ENCODE measurements at regions not wholly inside any gene's neighbourhood (a gene's known extent, or its start where the extent isn't known, plus 50 kb on each side); places are given as distances from the start of the nearest gene placed in this dataset.

GRCh38 chr5:82912462-82912861, 164.7 kb downstream of the TMEM167A start:
- H3K27me3 ChIP-seq (ENCODE audit: insufficient read depth, poor library complexity, severe bottlenecking): no peaks in the 10 kb centered on the region
- TF ChIP-seq, protein P1, sequence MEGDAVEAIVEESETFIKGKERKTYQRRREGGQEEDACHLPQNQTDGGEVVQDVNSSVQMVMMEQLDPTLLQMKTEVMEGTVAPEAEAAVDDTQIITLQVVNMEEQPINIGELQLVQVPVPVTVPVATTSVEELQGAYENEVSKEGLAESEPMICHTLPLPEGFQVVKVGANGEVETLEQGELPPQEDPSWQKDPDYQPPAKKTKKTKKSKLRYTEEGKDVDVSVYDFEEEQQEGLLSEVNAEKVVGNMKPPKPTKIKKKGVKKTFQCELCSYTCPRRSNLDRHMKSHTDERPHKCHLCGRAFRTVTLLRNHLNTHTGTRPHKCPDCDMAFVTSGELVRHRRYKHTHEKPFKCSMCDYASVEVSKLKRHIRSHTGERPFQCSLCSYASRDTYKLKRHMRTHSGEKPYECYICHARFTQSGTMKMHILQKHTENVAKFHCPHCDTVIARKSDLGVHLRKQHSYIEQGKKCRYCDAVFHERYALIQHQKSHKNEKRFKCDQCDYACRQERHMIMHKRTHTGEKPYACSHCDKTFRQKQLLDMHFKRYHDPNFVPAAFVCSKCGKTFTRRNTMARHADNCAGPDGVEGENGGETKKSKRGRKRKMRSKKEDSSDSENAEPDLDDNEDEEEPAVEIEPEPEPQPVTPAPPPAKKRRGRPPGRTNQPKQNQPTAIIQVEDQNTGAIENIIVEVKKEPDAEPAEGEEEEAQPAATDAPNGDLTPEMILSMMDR (IDR thresholded peaks at IDR 0.05; ENCODE audit: insufficient read depth, low read length): no peak
- no peak for TF ChIP-seq REST (IDR thresholded peaks at IDR 0.05; ENCODE audit: insufficient replicate concordance, low read depth)
- TF ChIP-seq SPI1 (IDR thresholded peaks at IDR 0.05; ENCODE audit: borderline replicate concordance, low read depth): no peak
- no peak for TF ChIP-seq POLR2AphosphoS5 (IDR thresholded peaks at IDR 0.05; ENCODE audit: low read depth)
- no peak for TF ChIP-seq GABPA (IDR thresholded peaks at IDR 0.05; ENCODE audit: low read depth)
- DNase-seq (ENCODE audit: low read depth in 1 of 2, low spot score in 1 of 2): no peak
- H3K4me3 ChIP-seq (replicated peaks; ENCODE audit: insufficient read depth, low read length): no peak overlapping the region
- no peak overlapping the region for H3K27ac ChIP-seq (replicated peaks)

- no peak for TF ChIP-seq SPI1 (IDR thresholded peaks at IDR 0.05; ENCODE audit: borderline replicate concordance, low read depth)
- TF ChIP-seq POLR2AphosphoS5 (IDR thresholded peaks at IDR 0.05; ENCODE audit: low read depth): no peak
- TF ChIP-seq, protein P1 (IDR thresholded peaks at IDR 0.05; ENCODE audit: insufficient read depth, low read length): no peak
- TF ChIP-seq REST (IDR thresholded peaks at IDR 0.05; ENCODE audit: insufficient replicate concordance, low read depth): no peak
- TF ChIP-seq GABPA (IDR thresholded peaks at IDR 0.05; ENCODE audit: low read depth): no peak
- no peak overlapping the region for H3K4me3 ChIP-seq (replicated peaks; ENCODE audit: insufficient read depth, low read length)
- H3K27me3 ChIP-seq (ENCODE audit: insufficient read depth, poor library complexity, severe bottlenecking): no peaks in the 10 kb centered on the region
- DNase-seq (ENCODE audit: low read depth in 1 of 2, low spot score in 1 of 2): no peak
- no peak overlapping the region for H3K27ac ChIP-seq (replicated peaks)
Observed at GRCh38 chr5:82911910-82912309, 165.3 kb downstream of the TMEM167A start.

DNA sequence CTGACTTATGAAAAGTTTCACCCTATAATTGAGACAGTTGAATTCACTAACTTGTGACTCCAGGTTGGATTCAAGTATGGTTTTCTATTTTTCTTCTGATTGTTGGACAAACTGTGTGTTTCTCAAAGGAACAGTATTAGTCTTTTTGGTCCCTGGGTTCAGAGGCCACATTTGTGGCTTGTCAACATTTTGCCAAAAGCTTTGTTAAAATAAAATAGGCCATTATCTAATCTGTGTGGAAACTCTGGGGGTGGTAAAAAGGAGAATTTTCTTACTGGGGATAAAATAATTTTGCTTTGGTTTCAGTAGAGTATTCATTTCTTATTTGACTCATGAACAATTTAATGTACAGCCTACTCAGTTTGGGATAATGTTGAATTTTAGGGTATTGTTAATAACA, 166.3 kb downstream of the TMEM167A start:
- H3K27ac ChIP-seq (replicated peaks): no peak overlapping the region
- H3K27me3 ChIP-seq (ENCODE audit: insufficient read depth, poor library complexity, severe bottlenecking): no peaks in the 10 kb centered on the region
- H3K4me3 ChIP-seq (replicated peaks; ENCODE audit: insufficient read depth, low read length): no peak overlapping the region
- DNase-seq (ENCODE audit: low read depth in 1 of 2, low spot score in 1 of 2): no peak
- TF ChIP-seq, protein P1 (IDR thresholded peaks at IDR 0.05; ENCODE audit: insufficient read depth, low read length): no peak
- TF ChIP-seq REST (IDR thresholded peaks at IDR 0.05; ENCODE audit: insufficient replicate concordance, low read depth) (no peak), SPI1 (IDR thresholded peaks at IDR 0.05; ENCODE audit: borderline replicate concordance, low read depth) (no peak), POLR2AphosphoS5 (IDR thresholded peaks at IDR 0.05; ENCODE audit: low read depth) (no peak), GABPA (IDR thresholded peaks at IDR 0.05; ENCODE audit: low read depth) (no peak)

All from HL-60 (cell line).